Caco-2 (cell line): ENCODE measurements at regions not wholly inside any gene's neighbourhood (a gene's known extent, or its start where the extent isn't known, plus 50 kb on each side); places are given as distances from the start of the nearest gene placed in this dataset.

ENCODE experiments used
- BruUV-seq: library from RNA; stranded (reverse); fragments of 400-500 nt; replicated peaks from 2 replicates; lab custom pipeline; 2021; lab: Mats Ljungman, UMichigan
- CTCF ChIA-PET: fragments of 300-600 bp; sonication (Branson Sonifier 250); formaldehyde crosslinking; loops from one replicate; lab custom pipeline; 2022; ENCODE audit warnings: antibody characterized with exemption; lab: Charles Lee
- POLR2A ChIA-PET: fragments of 300-600 bp; sonication (Branson Sonifier 250); formaldehyde crosslinking; loops from one replicate; lab custom pipeline; 2022; ENCODE audit warnings: antibody characterized with exemption; lab: Charles Lee
- DNase-seq, 2 experiments: peaks; one replicate each; pipeline versions ENCODE4 v3.0.0 to v3.0.0-alpha.2; 2020 to 2022
- H3K27me3 ChIP-seq: replicated peaks from 2 replicates; pipeline ENCODE4 v1.6.0; 2011; ENCODE audit warnings: low read length; ENCODE audit not compliant: control insufficient read depth, insufficient read depth
- H3K36me3 ChIP-seq: 2 replicates; pipeline ENCODE4 v1.5.1; 2011; ENCODE audit warnings: low read length; ENCODE audit not compliant: control insufficient read depth, insufficient read depth
- H3K4me1 ChIP-seq: fragments of 250-450 bp; sonication (Bioruptor Pico); 2 replicates; pipeline ENCODE4 v1.5.1; 2020; ENCODE audit warnings: mild to moderate bottlenecking
- H3K4me3 ChIP-seq: 2 replicates; pipeline ENCODE4 v1.5.1; 2011; ENCODE audit warnings: low read depth, mild to moderate bottlenecking, control low read depth, low read length
- H3K9me3 ChIP-seq: fragments of 250-450 bp; sonication (Bioruptor Pico); 2 replicates; pipeline ENCODE4 v1.5.1; 2020; ENCODE audit warnings: mild to moderate bottlenecking, moderate library complexity
- H3K27ac Mint-ChIP-seq: one replicate; pipeline ENCODE4 v1.8.0; 2022; ENCODE audit warnings: mixed read lengths; ENCODE audit not compliant: unreplicated experiment
- H3K27me3 Mint-ChIP-seq: one replicate; pipeline ENCODE4 v1.8.0; 2022; ENCODE audit warnings: mixed read lengths; ENCODE audit not compliant: insufficient read depth, unreplicated experiment
- H3K36me3 Mint-ChIP-seq: one replicate; pipeline ENCODE4 v1.8.0; 2022; ENCODE audit warnings: mild to moderate bottlenecking, mixed read lengths; ENCODE audit not compliant: insufficient read depth, unreplicated experiment
- H3K4me1 Mint-ChIP-seq: one replicate; pipeline ENCODE4 v1.8.0; 2022; ENCODE audit warnings: low read depth, mixed read lengths; ENCODE audit not compliant: unreplicated experiment
- H3K4me3 Mint-ChIP-seq: one replicate; pipeline ENCODE4 v1.8.0; 2022; ENCODE audit warnings: mild to moderate bottlenecking, moderate library complexity, mixed read lengths; ENCODE audit not compliant: unreplicated experiment
- H3K9me3 Mint-ChIP-seq: one replicate; pipeline ENCODE4 v1.8.0; 2022; ENCODE audit warnings: mixed read lengths; ENCODE audit not compliant: unreplicated experiment
- intact Hi-C: fragments of 100-400 bp; cut with micrococcal nuclease; formaldehyde crosslinking; loops from one replicate; pipeline ENCODE4 v1.10.0; 2022; ENCODE audit not compliant: unreplicated experiment
- TF ChIP-seq, protein P1 (sequence below), 2 experiments: fragments of 200-600 bp in 1 of 2; IDR thresholded peaks; 1 replicate in 1 of 2; 2 replicates in 1 of 2; pipeline versions ENCODE4 v1.5.1 to v1.8.0; 2011 to 2022; ENCODE audit warnings: antibody characterized with exemption in 1 of 2, control low read depth in 1 of 2, inconsistent platforms in 1 of 2, low read depth in 1 of 2, low read length in 1 of 2, mild to moderate bottlenecking in 1 of 2, moderate library complexity in 1 of 2; ENCODE audit not compliant: insufficient read depth in 1 of 2, severe bottlenecking in 1 of 2, unreplicated experiment in 1 of 2

DNA sequence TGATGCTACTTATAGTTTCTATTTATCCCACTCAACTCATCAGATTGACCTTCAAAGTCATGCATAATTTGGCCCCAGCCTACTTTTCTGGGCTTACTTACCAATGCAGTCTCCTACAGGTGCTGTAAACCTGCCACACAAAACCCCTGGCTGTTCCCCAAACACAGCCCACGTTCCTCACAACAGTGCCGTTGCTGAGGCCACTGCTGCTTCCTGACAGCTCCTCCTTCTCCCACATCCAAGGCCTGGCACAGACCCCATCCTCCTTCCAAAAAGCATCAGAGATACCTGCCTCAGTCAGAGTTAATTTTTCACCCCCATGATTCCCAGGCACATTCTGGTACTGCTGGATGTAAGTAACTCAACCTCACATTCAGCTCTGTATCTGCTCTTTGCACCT lies 68.1 kb upstream of the SIMC1 start:
- no peak overlapping the region for H3K4me3 ChIP-seq
- no peaks in the 10 kb centered on the region for H3K36me3 ChIP-seq
- H3K4me1 ChIP-seq = no peaks in the 10 kb centered on the region
- Mint-ChIP-seq H3K27ac (no peak overlapping the region), H3K4me1 (peaks cover 7% of the 10 kb centered on the region), H3K4me3 (no peak overlapping the region), H3K36me3 (no peaks in the 10 kb centered on the region), H3K9me3 (no peaks in the 10 kb centered on the region), H3K27me3 (no peaks in the 10 kb centered on the region)
- ChIA-PET POLR2A (no interaction called here), CTCF (no interaction called here)
- intact Hi-C loops = no loop called here
- TF ChIP-seq, protein P1, sequence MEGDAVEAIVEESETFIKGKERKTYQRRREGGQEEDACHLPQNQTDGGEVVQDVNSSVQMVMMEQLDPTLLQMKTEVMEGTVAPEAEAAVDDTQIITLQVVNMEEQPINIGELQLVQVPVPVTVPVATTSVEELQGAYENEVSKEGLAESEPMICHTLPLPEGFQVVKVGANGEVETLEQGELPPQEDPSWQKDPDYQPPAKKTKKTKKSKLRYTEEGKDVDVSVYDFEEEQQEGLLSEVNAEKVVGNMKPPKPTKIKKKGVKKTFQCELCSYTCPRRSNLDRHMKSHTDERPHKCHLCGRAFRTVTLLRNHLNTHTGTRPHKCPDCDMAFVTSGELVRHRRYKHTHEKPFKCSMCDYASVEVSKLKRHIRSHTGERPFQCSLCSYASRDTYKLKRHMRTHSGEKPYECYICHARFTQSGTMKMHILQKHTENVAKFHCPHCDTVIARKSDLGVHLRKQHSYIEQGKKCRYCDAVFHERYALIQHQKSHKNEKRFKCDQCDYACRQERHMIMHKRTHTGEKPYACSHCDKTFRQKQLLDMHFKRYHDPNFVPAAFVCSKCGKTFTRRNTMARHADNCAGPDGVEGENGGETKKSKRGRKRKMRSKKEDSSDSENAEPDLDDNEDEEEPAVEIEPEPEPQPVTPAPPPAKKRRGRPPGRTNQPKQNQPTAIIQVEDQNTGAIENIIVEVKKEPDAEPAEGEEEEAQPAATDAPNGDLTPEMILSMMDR (IDR thresholded peaks at IDR 0.05; ENCODE audit: insufficient read depth in 1 of 2, low read depth in 1 of 2, low read length in 1 of 2, severe bottlenecking in 1 of 2, unreplicated experiment in 1 of 2) = no peak
- no peak for DNase-seq
- no peaks in the 10 kb centered on the region for H3K9me3 ChIP-seq
- no TSS peak for BruUV-seq
- no peaks in the 10 kb centered on the region for H3K27me3 ChIP-seq

DNA sequence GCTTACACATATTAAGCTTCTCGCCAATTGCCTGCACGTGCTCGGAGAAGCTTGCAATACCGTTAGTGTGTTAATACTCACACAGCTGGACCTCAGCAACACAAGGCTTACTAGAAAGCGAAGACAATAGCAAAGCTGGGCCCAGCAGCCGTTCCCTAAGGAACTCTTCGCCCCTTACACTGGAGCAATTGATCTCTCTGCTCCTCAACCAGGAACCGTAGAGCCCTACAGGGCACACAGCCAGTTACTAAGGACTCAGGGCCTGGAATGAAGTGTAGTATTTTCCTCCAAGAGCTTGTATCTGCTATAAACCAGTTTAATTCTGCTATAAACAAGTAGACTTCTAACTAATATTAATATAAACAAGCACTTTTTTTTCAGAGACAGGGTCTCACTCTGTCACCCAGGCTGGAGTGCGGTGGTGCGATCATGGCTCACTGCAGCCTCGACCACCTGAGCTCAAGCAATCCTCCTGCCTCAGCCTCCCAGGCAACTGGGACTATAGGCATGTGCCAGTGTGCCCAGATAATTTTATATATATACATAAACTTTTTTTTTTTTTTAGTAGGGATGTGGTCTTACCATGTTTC lies 67.0 kb upstream of the SIMC1 start:
- H3K27me3 ChIP-seq = no peaks in the 10 kb centered on the region
- no peak overlapping the region for H3K4me3 ChIP-seq
- no peaks in the 10 kb centered on the region for H3K9me3 Mint-ChIP-seq
- intact Hi-C loops = no loop called here
- no peaks in the 10 kb centered on the region for H3K36me3 Mint-ChIP-seq
- BruUV-seq = no TSS peak
- no peak overlapping the region for H3K4me3 Mint-ChIP-seq
- H3K27me3 Mint-ChIP-seq = no peaks in the 10 kb centered on the region
- H3K4me1 ChIP-seq = no peaks in the 10 kb centered on the region
- DNase-seq = no peak
- peaks cover 7% of the 10 kb centered on the region for H3K4me1 Mint-ChIP-seq
- ChIA-PET POLR2A (no interaction called here), CTCF (no interaction called here)
- no peak overlapping the region for H3K27ac Mint-ChIP-seq
- no peaks in the 10 kb centered on the region for H3K9me3 ChIP-seq
- TF ChIP-seq, protein P1 (IDR thresholded peaks at IDR 0.05; ENCODE audit: insufficient read depth in 1 of 2, low read depth in 1 of 2, low read length in 1 of 2, severe bottlenecking in 1 of 2, unreplicated experiment in 1 of 2) = no peak
- no peaks in the 10 kb centered on the region for H3K36me3 ChIP-seq

DNA sequence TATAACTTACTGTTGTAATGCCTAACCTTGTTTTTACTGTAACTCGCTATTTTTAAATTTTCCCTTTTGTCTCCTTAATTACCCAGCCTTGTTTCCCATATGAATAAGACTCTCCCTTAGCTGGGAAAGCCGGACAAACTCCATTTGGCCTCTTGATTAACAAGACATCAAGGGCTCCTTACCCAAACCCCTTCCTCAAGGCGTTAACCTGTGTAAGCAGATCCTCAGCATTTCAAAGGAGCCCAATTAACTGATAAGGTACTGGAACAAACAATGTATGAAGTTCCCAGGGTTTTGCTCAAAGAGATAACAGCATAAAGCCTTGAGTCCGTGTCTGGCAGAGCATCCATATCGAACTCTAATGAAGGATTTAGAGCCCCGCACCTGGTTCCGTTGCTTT lies 66.0 kb upstream of the SIMC1 start:
- no peak for DNase-seq
- H3K27me3 ChIP-seq = no peaks in the 10 kb centered on the region
- TF ChIP-seq, protein P1 (IDR thresholded peaks at IDR 0.05; ENCODE audit: insufficient read depth in 1 of 2, low read depth in 1 of 2, low read length in 1 of 2, severe bottlenecking in 1 of 2, unreplicated experiment in 1 of 2) = no peak
- no peaks in the 10 kb centered on the region for H3K4me1 ChIP-seq
- Mint-ChIP-seq H3K4me1 (peaks cover 7% of the 10 kb centered on the region), H3K9me3 (no peaks in the 10 kb centered on the region), H3K36me3 (no peaks in the 10 kb centered on the region), H3K27ac (no peak overlapping the region), H3K4me3 (no peak overlapping the region), H3K27me3 (peaks cover under 1% of the 10 kb centered on the region)
- no TSS peak for BruUV-seq
- no peak overlapping the region for H3K4me3 ChIP-seq
- intact Hi-C loops = no loop called here
- POLR2A ChIA-PET = no interaction called here
- CTCF ChIA-PET = no interaction called here
- no peaks in the 10 kb centered on the region for H3K36me3 ChIP-seq
- no peaks in the 10 kb centered on the region for H3K9me3 ChIP-seq
